ENCODE measurements at regions not wholly inside any gene's neighbourhood (a gene's known extent, or its start where the extent isn't known, plus 50 kb on each side); places are given as distances from the start of the nearest gene placed in this dataset.
A peak's percentile ranks its signal among the peaks of the same experiment; 100 is the strongest.
"Not testable (repeated sequence)": the region's sequence is repeated elsewhere in the genome, so short reads cannot be mapped to it uniquely, and the experiment has no call there.

- DNase-seq (ENCODE audit: low spot score) = no peak
These were observed 64.0 kb downstream of the CCNG2 start for GRCh38 chr4:77220828-77221613.

- DNase-seq (ENCODE audit: low spot score) = no peak
These were observed 68.0 kb downstream of the CCNG2 start for GRCh38 chr4:77225022-77225421.

GRCh38 chr4:77226939-77227705, 70.1 kb downstream of the CCNG2 start:
- DNase-seq (ENCODE audit: low spot score) = no peak

GRCh38 chr4:77229433-77229832, 72.4 kb downstream of the CCNG2 start:
- no peak for DNase-seq (ENCODE audit: low spot score)

GRCh38 chr4:77232653-77233052, 75.6 kb downstream of the CCNG2 start:
- DNase-seq (ENCODE audit: low spot score) = no peak

GRCh38 chr4:77235289-77235854, 78.4 kb downstream of the CCNG2 start:
- DNase-seq (ENCODE audit: low spot score) = no peak

GRCh38 chr4:77236806-77237205, 79.8 kb downstream of the CCNG2 start:
- DNase-seq (ENCODE audit: low spot score) = no peak

GRCh38 chr4:77240469-77241066, 83.6 kb downstream of the CCNG2 start:
- peak; percentile 50 for DNase-seq (ENCODE audit: low spot score)

- DNase-seq (ENCODE audit: low spot score) = no peak
These were observed 91.8 kb downstream of the CCNG2 start for GRCh38 chr4:77248805-77249204.

GRCh38 chr4:77251751-77252150, 94.7 kb downstream of the CCNG2 start:
- no peak for DNase-seq (ENCODE audit: low spot score)

GRCh38 chr4:77263247-77263646, 106.2 kb downstream of the CCNG2 start:
- no peak for DNase-seq (ENCODE audit: low spot score)

- DNase-seq (ENCODE audit: low spot score) = not testable (repeated sequence)
These were observed 107.0 kb downstream of the CCNG2 start for GRCh38 chr4:77263976-77264375.

GRCh38 chr4:77264826-77265225, 107.8 kb downstream of the CCNG2 start:
- DNase-seq (ENCODE audit: low spot score) = no peak

- no peak for DNase-seq (ENCODE audit: low spot score)
These were observed 111.1 kb downstream of the CCNG2 start for GRCh38 chr4:77268108-77268507.

- DNase-seq (ENCODE audit: low spot score) = no peak
These were observed 112.5 kb downstream of the CCNG2 start for GRCh38 chr4:77269505-77269904.

GRCh38 chr4:77273412-77273811, 116.4 kb downstream of the CCNG2 start:
- no peak for DNase-seq (ENCODE audit: low spot score)

- DNase-seq (ENCODE audit: low spot score) = not testable (repeated sequence)
These were observed 122.1 kb downstream of the CCNG2 start for GRCh38 chr4:77279114-77279513.

GRCh38 chr4:77282305-77282704, 125.3 kb downstream of the CCNG2 start:
- no peak for DNase-seq (ENCODE audit: low spot score)

GRCh38 chr4:77284036-77284435, 127.0 kb downstream of the CCNG2 start:
- no peak for DNase-seq (ENCODE audit: low spot score)

- DNase-seq (ENCODE audit: low spot score) = no peak
These were observed 129.9 kb downstream of the CCNG2 start for GRCh38 chr4:77286906-77287305.

GRCh38 chr4:77293426-77293825, 136.4 kb downstream of the CCNG2 start:
- no peak for DNase-seq (ENCODE audit: low spot score)

- DNase-seq (ENCODE audit: low spot score) = not testable (repeated sequence)
These were observed 144.0 kb downstream of the CCNG2 start for GRCh38 chr4:77300996-77301395.

Data from SK-N-DZ (cell line).